Neutrophil (primary cell): ENCODE measurements at regions not wholly inside any gene's neighbourhood (a gene's known extent, or its start where the extent isn't known, plus 50 kb on each side); places are given as distances from the start of the nearest gene placed in this dataset.

Source experiments
- H3K27ac ChIP-seq: fragments of 200-600 bp; sonication (generic); 2 replicates; pipeline ENCODE4 v1.5.1; 2016; ENCODE audit warnings: mild to moderate bottlenecking, moderate library complexity
- H3K27me3 ChIP-seq: fragments of 200-600 bp; sonication (generic); 2 replicates; pipeline ENCODE4 v1.6.0; 2016; ENCODE audit warnings: mild to moderate bottlenecking
- H3K36me3 ChIP-seq: fragments of 200-600 bp; sonication (generic); 2 replicates; pipeline ENCODE4 v1.5.1; 2017
- H3K4me1 ChIP-seq, 2 experiments: fragments of 200-600 bp in 1 of 2; sonication (generic) in 1 of 2; 1 replicate in 1 of 2; 2 replicates in 1 of 2; pipeline versions ENCODE4 v1.5.1 to v1.6.1; 2013 to 2016; ENCODE audit warnings: low read depth in 1 of 2, low read length in 1 of 2, mild to moderate bottlenecking in 1 of 2, moderate library complexity in 1 of 2; ENCODE audit not compliant: control insufficient read depth in 1 of 2, insufficient read depth in 1 of 2
- H3K4me3 ChIP-seq, 2 experiments: fragments of 200-600 bp in 1 of 2; sonication (generic) in 1 of 2; 1 replicate in 1 of 2; 2 replicates in 1 of 2; pipeline ENCODE4 v1.5.1; 2013 to 2016; ENCODE audit warnings: low read depth in 1 of 2, low read length in 1 of 2, mild to moderate bottlenecking in 1 of 2, moderate library complexity in 1 of 2
- H3K9me3 ChIP-seq: fragments of 200-600 bp; sonication (generic); 2 replicates; pipeline ENCODE4 v1.5.1; 2016
- TF ChIP-seq, protein P1 (sequence below): fragments of 200-600 bp; sonication (generic); IDR thresholded peaks from 2 replicates; pipeline ENCODE4 v1.5.1; 2016; ENCODE audit warnings: antibody characterized with exemption

DNA sequence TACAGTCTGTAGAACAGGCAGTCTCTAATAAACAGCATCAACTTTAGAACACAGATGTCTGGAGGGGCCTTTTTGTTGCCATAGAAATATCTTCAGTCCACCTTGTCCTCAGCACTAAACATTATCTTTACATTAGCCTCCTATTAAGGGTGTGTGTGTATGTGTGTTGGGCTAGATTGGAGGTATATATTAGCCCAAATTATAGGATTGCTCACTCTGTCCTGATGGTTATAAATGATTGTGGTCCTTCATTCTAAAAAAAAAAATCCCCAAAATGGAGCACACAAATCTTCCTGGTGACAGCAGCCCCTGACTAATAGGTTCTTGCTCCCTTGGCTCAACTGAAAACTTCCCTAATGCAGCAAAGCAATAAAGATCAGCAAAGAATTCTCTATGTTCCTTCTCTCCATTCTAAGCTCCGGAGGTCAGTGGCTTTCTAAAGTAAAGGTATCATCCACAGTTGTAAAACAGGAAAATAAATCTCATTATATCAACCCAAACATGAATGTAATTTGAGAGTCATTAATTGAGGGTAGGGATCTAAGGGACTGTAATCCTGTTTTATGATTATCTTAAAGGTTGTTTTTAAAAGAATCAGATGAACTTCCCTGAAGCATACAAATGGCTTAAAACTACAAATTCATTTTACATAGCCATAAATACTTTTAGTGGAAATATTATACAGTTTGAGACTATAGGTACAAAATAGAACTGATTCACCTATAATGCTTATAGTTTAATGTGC is 232.7 kb downstream of the KLF12 start:
- TF ChIP-seq, protein P1, sequence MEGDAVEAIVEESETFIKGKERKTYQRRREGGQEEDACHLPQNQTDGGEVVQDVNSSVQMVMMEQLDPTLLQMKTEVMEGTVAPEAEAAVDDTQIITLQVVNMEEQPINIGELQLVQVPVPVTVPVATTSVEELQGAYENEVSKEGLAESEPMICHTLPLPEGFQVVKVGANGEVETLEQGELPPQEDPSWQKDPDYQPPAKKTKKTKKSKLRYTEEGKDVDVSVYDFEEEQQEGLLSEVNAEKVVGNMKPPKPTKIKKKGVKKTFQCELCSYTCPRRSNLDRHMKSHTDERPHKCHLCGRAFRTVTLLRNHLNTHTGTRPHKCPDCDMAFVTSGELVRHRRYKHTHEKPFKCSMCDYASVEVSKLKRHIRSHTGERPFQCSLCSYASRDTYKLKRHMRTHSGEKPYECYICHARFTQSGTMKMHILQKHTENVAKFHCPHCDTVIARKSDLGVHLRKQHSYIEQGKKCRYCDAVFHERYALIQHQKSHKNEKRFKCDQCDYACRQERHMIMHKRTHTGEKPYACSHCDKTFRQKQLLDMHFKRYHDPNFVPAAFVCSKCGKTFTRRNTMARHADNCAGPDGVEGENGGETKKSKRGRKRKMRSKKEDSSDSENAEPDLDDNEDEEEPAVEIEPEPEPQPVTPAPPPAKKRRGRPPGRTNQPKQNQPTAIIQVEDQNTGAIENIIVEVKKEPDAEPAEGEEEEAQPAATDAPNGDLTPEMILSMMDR = no peak
- Histone ChIP-seq H3K4me3 (no peak overlapping the region), H3K36me3 (no peaks in the 10 kb centered on the region), H3K4me1 (no peaks in the 10 kb centered on the region), H3K27ac (no peak overlapping the region), H3K9me3 (no peaks in the 10 kb centered on the region), H3K27me3 (no peaks in the 10 kb centered on the region)

DNA sequence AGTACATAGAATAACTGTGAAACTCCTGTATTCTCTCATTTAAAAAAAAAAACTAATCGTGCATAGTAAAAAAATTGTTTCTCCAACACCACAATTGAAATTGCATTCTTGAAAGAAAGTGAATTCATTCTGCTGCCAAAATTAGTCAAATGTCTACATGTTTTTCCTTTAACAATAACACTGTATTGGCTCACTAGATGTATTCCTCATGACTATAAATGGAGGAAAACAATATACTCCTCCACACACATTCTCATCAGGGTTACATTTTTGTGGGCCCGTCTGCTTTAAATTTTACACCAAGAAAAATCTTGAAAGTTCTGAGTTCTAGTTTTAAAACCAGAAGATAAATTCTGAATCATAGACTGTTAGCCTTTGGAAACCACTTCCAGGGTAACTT is 233.6 kb downstream of the KLF12 start:
- Histone ChIP-seq H3K9me3 (no peaks in the 10 kb centered on the region), H3K27ac (no peak overlapping the region), H3K4me3 (no peak overlapping the region), H3K36me3 (no peaks in the 10 kb centered on the region), H3K27me3 (no peaks in the 10 kb centered on the region), H3K4me1 (no peaks in the 10 kb centered on the region)
- TF ChIP-seq, protein P1 = no peak

DNA sequence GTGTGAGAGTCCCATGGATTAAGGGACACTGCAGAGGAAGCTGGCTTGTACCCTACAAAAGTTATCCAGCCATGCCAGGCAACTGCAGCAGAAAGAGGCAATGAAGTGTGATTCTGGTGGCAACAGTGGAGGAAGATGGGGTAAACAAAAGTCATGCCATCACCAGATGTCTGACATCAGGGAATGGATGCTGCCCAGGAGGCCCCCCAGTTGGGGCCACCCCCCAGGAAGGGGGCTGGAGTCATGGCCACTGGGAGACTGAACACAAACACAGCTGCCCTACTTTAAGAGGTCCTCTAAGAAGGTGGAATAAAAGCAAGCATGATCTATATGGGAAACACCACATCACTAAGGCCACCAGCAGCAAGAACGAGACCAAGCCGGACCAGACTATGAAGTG is 235.3 kb downstream of the KLF12 start:
- H3K9me3 ChIP-seq = no peaks in the 10 kb centered on the region
- no peaks in the 10 kb centered on the region for H3K27me3 ChIP-seq
- H3K27ac ChIP-seq = no peak overlapping the region
- H3K4me1 ChIP-seq = no peaks in the 10 kb centered on the region
- H3K4me3 ChIP-seq = no peak overlapping the region
- H3K36me3 ChIP-seq = no peaks in the 10 kb centered on the region
- TF ChIP-seq, protein P1 = no peak

DNA sequence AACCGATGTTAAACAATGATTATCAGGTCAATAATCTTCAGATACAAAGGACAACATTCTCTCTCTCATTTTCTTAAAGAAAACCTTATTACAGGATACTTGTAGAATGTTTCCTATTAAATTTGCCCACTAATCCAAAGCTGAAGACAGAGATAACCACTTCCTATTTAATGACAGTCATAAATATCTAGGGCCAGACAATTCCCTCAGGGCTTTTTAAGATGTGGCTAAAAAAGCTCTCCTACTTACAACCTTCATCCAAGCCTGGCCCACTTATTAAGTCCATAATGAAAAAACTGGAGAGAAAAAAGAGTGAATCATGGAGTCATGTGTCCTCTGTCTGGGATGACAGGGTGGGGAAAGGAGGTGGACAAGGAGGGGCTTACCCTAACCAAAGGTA is 235.9 kb downstream of the KLF12 start:
- Histone ChIP-seq H3K36me3 (no peaks in the 10 kb centered on the region), H3K4me3 (no peak overlapping the region), H3K9me3 (no peaks in the 10 kb centered on the region), H3K4me1 (no peaks in the 10 kb centered on the region), H3K27ac (no peak overlapping the region), H3K27me3 (no peaks in the 10 kb centered on the region)
- TF ChIP-seq, protein P1 = no peak

DNA sequence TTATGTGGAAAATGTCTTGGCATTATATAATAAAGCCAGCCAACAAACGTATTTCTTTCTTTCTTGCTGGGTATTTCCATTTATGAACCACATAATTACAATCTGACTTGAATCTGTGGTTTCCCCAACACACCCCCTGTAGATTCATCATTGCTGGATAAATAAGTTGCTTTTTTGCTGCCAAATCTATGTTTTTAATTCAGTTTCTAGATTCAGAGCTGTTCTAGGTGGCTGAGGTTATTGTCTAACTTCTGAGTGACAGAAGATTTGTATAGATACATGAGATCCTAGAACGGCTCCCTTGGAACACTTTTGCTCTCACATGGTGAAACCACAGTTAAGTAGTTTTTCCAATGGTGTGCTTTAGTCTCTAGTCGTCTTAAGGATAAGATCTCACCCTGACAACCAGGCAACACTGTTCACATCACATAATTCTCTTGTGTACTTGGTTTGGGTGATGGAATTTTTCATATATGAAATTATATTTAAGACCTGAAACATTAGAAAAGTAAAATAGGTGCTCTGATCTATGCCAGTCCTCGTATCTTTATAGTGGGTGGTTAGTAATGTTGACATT is 239.1 kb downstream of the KLF12 start:
- H3K27ac ChIP-seq = no peak overlapping the region
- no peaks in the 10 kb centered on the region for H3K27me3 ChIP-seq
- H3K9me3 ChIP-seq = no peaks in the 10 kb centered on the region
- no peaks in the 10 kb centered on the region for H3K36me3 ChIP-seq
- no peaks in the 10 kb centered on the region for H3K4me1 ChIP-seq
- TF ChIP-seq, protein P1 = no peak
- no peak overlapping the region for H3K4me3 ChIP-seq
